Endodermal cell (in vitro differentiated cells): ENCODE measurements at regions not wholly inside any gene's neighbourhood (a gene's known extent, or its start where the extent isn't known, plus 50 kb on each side); places are given as distances from the start of the nearest gene placed in this dataset.

ENCODE experiments used
- DNase-seq: peaks from one replicate; pipeline ENCODE4 v3.0.0-alpha.2; 2017
- H3K27ac ChIP-seq: 2 replicates; pipeline ENCODE4 v1.5.1; 2013; ENCODE audit warnings: mild to moderate bottlenecking, low read depth, low read length, moderate library complexity
- H3K27me3 ChIP-seq: 2 replicates; pipeline ENCODE4 v1.6.1; 2013; ENCODE audit warnings: mild to moderate bottlenecking, low read length, moderate library complexity; ENCODE audit not compliant: insufficient read depth, control insufficient read depth, poor library complexity, severe bottlenecking
- H3K36me3 ChIP-seq: 2 replicates; pipeline ENCODE4 v1.7.0; 2013; ENCODE audit warnings: mild to moderate bottlenecking, low read length, moderate library complexity; ENCODE audit not compliant: control insufficient read depth, insufficient read depth
- H3K4me1 ChIP-seq: one replicate; pipeline ENCODE4 v1.7.0; 2013; ENCODE audit warnings: low read length; ENCODE audit not compliant: control insufficient read depth, insufficient read depth
- H3K4me3 ChIP-seq: 2 replicates; pipeline ENCODE4 v1.5.1; 2013; ENCODE audit warnings: mild to moderate bottlenecking, low read length, moderate library complexity
- H3K9ac ChIP-seq: 2 replicates; pipeline ENCODE4 v1.6.1; 2013; ENCODE audit warnings: mild to moderate bottlenecking, low read length, moderate library complexity; ENCODE audit not compliant: poor library complexity, severe bottlenecking; ENCODE audit errors: extremely low read depth
- H3K9me3 ChIP-seq: 2 replicates; pipeline ENCODE4 v1.6.1; 2013; ENCODE audit warnings: mild to moderate bottlenecking, low read length, moderate library complexity; ENCODE audit not compliant: control insufficient read depth
- H3K27ac Mint-ChIP-seq: 2 replicates; pipeline ENCODE4 v1.8.0; 2020; ENCODE audit warnings: mixed read lengths
- H3K27me3 Mint-ChIP-seq: 2 replicates; pipeline ENCODE4 v1.8.0; 2021; ENCODE audit warnings: mild to moderate bottlenecking, mixed read lengths; ENCODE audit not compliant: insufficient read depth
- H3K36me3 Mint-ChIP-seq: 2 replicates; pipeline ENCODE4 v1.8.0; 2020; ENCODE audit warnings: low read depth, mixed read lengths
- H3K4me1 Mint-ChIP-seq: 2 replicates; pipeline ENCODE4 v1.8.0; 2020; ENCODE audit warnings: mixed read lengths
- H3K4me3 Mint-ChIP-seq: 2 replicates; pipeline ENCODE4 v1.8.0; 2020; ENCODE audit warnings: mild to moderate bottlenecking, moderate library complexity, mixed read lengths
- H3K9me3 Mint-ChIP-seq: 2 replicates; pipeline ENCODE4 v1.8.0; 2020; ENCODE audit warnings: mild to moderate bottlenecking, mixed read lengths
- CTCF ChIP-seq: fragments of 200-600 bp; sonication (generic); conservative IDR thresholded peaks from 2 replicates; pipeline ENCODE4 v1.5.0; 2021; ENCODE audit warnings: antibody characterized with exemption, mild to moderate bottlenecking
- WGBS, 2 experiments: methylation state at CpG; one replicate each; pipeline versions ENCODE4 v1.1.5 to v1.1.7; 2013; ENCODE audit warnings: missing lambda C conversion rate in 2 of 2, mixed read lengths in 1 of 2; ENCODE audit not compliant: insufficient coverage in 1 of 2, insufficient read length in 1 of 2; 5-methylcytosine and 5-hydroxymethylcytosine counted together

GRCh38 chr7:24469118-24469517 is 104.1 kb upstream of the PALS2 start:
- no peaks in the 10 kb centered on the region for H3K36me3 ChIP-seq
- H3K9me3 Mint-ChIP-seq = no peaks in the 10 kb centered on the region
- H3K27me3 ChIP-seq = no peaks in the 10 kb centered on the region
- H3K27me3 Mint-ChIP-seq = no peaks in the 10 kb centered on the region
- H3K27ac Mint-ChIP-seq = no peak overlapping the region
- H3K9me3 ChIP-seq = no peaks in the 10 kb centered on the region
- no peaks in the 10 kb centered on the region for H3K36me3 Mint-ChIP-seq
- no peak overlapping the region for H3K4me3 ChIP-seq
- H3K4me1 Mint-ChIP-seq = peaks cover 27% of the 10 kb centered on the region
- no peak overlapping the region for H3K4me3 Mint-ChIP-seq
- 80 to 96% methylated on average over 1 of the region's 2 CpGs for WGBS, 2 experiments
- DNase-seq = no peak
- H3K27ac ChIP-seq = no peak overlapping the region
- peaks cover 19% of the 10 kb centered on the region for H3K4me1 ChIP-seq
- H3K9ac ChIP-seq = no peak overlapping the region
- TF ChIP-seq CTCF = no peak

GRCh38 chr7:24472093-24472492 is 101.2 kb upstream of the PALS2 start:
- H3K4me3 Mint-ChIP-seq = no peak overlapping the region

GRCh38 chr7:24475166-24475961 is 97.9 kb upstream of the PALS2 start:
- peak; percentile 26 for TF ChIP-seq CTCF
- Mint-ChIP-seq H3K27me3 (peaks cover 8% of the 10 kb centered on the region), H3K4me1 (peaks cover 21% of the 10 kb centered on the region), H3K27ac (no peak overlapping the region), H3K4me3 (no peak overlapping the region), H3K36me3 (no peaks in the 10 kb centered on the region), H3K9me3 (no peaks in the 10 kb centered on the region)
- Histone ChIP-seq H3K9ac (no peak overlapping the region), H3K9me3 (no peaks in the 10 kb centered on the region), H3K4me3 (no peak overlapping the region), H3K36me3 (no peaks in the 10 kb centered on the region), H3K27ac (no peak overlapping the region), H3K4me1 (peaks cover 9% of the 10 kb centered on the region), H3K27me3 (no peaks in the 10 kb centered on the region)
- peak; percentile 64 for DNase-seq
- WGBS, 2 experiments = 84 to 91% methylated on average over 4 to 8 of the region's 8 CpGs

More at GRCh38 chr7:24472093-24472492, 101.2 kb upstream of the PALS2 start:
- DNase-seq = no peak
- no peaks in the 10 kb centered on the region for H3K9me3 Mint-ChIP-seq
- TF ChIP-seq CTCF = no peak
- no peaks in the 10 kb centered on the region for H3K36me3 Mint-ChIP-seq
- no peak overlapping the region for H3K27ac Mint-ChIP-seq
- Histone ChIP-seq H3K9me3 (no peaks in the 10 kb centered on the region), H3K36me3 (no peaks in the 10 kb centered on the region), H3K27me3 (no peaks in the 10 kb centered on the region), H3K27ac (no peak overlapping the region), H3K9ac (no peak overlapping the region), H3K4me3 (no peak overlapping the region), H3K4me1 (no peaks in the 10 kb centered on the region)
- H3K4me1 Mint-ChIP-seq = peaks cover 6% of the 10 kb centered on the region
- 89 to 92% methylated on average over 1 of the region's 1 CpG for WGBS, 2 experiments
- H3K27me3 Mint-ChIP-seq = no peaks in the 10 kb centered on the region
